ENCODE measurements at regions not wholly inside any gene's neighbourhood (a gene's known extent, or its start where the extent isn't known, plus 50 kb on each side); places are given as distances from the start of the nearest gene placed in this dataset.

DNA sequence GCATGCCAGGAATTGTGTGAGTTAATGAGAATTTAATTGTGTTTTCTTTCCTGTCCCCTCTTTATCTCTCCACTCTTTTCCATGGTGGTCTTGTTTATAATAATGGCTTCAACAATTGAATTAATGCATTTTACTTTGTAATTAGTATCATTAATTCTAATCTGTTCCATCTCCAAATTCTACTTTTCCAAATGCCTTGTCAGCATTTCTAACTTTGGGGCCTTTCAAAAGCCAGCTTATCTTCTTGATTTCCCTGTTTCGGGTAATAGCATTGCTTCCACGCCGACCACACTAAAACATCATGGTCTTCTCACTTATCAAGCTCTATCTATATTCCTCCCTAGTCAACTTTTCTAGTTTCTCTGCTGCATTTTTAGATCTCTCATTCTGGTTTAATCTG lies 54.2 kb upstream of the RMST start:
- TF ChIP-seq, protein P1, sequence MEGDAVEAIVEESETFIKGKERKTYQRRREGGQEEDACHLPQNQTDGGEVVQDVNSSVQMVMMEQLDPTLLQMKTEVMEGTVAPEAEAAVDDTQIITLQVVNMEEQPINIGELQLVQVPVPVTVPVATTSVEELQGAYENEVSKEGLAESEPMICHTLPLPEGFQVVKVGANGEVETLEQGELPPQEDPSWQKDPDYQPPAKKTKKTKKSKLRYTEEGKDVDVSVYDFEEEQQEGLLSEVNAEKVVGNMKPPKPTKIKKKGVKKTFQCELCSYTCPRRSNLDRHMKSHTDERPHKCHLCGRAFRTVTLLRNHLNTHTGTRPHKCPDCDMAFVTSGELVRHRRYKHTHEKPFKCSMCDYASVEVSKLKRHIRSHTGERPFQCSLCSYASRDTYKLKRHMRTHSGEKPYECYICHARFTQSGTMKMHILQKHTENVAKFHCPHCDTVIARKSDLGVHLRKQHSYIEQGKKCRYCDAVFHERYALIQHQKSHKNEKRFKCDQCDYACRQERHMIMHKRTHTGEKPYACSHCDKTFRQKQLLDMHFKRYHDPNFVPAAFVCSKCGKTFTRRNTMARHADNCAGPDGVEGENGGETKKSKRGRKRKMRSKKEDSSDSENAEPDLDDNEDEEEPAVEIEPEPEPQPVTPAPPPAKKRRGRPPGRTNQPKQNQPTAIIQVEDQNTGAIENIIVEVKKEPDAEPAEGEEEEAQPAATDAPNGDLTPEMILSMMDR (IDR thresholded peaks at IDR 0.05), result no peak
- no peak for TF ChIP-seq SIN3A (IDR thresholded peaks at IDR 0.05; ENCODE audit: borderline replicate concordance, insufficient read depth, low read depth, low read length)
- TF ChIP-seq POLR2AphosphoS5 (IDR thresholded peaks at IDR 0.05; ENCODE audit: low read depth, low read length), result no peak
- TF ChIP-seq, protein P2, sequence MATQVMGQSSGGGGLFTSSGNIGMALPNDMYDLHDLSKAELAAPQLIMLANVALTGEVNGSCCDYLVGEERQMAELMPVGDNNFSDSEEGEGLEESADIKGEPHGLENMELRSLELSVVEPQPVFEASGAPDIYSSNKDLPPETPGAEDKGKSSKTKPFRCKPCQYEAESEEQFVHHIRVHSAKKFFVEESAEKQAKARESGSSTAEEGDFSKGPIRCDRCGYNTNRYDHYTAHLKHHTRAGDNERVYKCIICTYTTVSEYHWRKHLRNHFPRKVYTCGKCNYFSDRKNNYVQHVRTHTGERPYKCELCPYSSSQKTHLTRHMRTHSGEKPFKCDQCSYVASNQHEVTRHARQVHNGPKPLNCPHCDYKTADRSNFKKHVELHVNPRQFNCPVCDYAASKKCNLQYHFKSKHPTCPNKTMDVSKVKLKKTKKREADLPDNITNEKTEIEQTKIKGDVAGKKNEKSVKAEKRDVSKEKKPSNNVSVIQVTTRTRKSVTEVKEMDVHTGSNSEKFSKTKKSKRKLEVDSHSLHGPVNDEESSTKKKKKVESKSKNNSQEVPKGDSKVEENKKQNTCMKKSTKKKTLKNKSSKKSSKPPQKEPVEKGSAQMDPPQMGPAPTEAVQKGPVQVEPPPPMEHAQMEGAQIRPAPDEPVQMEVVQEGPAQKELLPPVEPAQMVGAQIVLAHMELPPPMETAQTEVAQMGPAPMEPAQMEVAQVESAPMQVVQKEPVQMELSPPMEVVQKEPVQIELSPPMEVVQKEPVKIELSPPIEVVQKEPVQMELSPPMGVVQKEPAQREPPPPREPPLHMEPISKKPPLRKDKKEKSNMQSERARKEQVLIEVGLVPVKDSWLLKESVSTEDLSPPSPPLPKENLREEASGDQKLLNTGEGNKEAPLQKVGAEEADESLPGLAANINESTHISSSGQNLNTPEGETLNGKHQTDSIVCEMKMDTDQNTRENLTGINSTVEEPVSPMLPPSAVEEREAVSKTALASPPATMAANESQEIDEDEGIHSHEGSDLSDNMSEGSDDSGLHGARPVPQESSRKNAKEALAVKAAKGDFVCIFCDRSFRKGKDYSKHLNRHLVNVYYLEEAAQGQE (IDR thresholded peaks at IDR 0.05; ENCODE audit: insufficient read depth in 1 of 2, low read depth in 2 of 2, low read length in 1 of 2), result no peak
- TF ChIP-seq TCF7L2 (IDR thresholded peaks at IDR 0.05; ENCODE audit: low read depth, low read length), result no peak

All from Panc1 (cell line).